PC-9 (cell line): ENCODE measurements at regions not wholly inside any gene's neighbourhood (a gene's known extent, or its start where the extent isn't known, plus 50 kb on each side); places are given as distances from the start of the nearest gene placed in this dataset.

Source experiments
- BruUV-seq: library from RNA; stranded (reverse); fragments of 400-500 nt; replicated peaks from 2 replicates; lab custom pipeline; 2021; lab: Mats Ljungman, UMichigan
- CTCF ChIA-PET: fragments of 300-600 bp; sonication (Branson Sonifier 250); formaldehyde crosslinking; loops from one replicate; lab custom pipeline; 2022; ENCODE audit warnings: antibody characterized with exemption; lab: Charles Lee
- POLR2A ChIA-PET: fragments of 300-600 bp; sonication (Branson Sonifier 250); formaldehyde crosslinking; loops from one replicate; lab custom pipeline; 2022; ENCODE audit warnings: antibody characterized with exemption; ENCODE audit not compliant: unreplicated experiment; lab: Charles Lee
- DNase-seq, 2 experiments: peaks; one replicate each; pipeline versions ENCODE4 v3.0.0 to v3.0.0-alpha.2; 2015 to 2022; ENCODE audit warnings: mixed read lengths in 1 of 2
- H2AFZ ChIP-seq: fragments of 200-600 bp; sonication (generic); 2 replicates; pipeline ENCODE4 v1.8.1; 2017; ENCODE audit warnings: antibody characterized with exemption
- H3F3A ChIP-seq: fragments of 200-600 bp; sonication (generic); 2 replicates; pipeline ENCODE4 v1.8.1; 2017; ENCODE audit warnings: antibody characterized with exemption, mild to moderate bottlenecking, low read depth; ENCODE audit not compliant: insufficient read depth
- H3K27ac ChIP-seq: fragments of 200-600 bp; sonication (generic); 2 replicates; pipeline ENCODE4 v1.6.1; 2016; ENCODE audit warnings: mixed run types
- H3K27me3 ChIP-seq: fragments of 200-600 bp; sonication (generic); 2 replicates; pipeline ENCODE4 v1.6.1; 2016; ENCODE audit warnings: low read depth, mixed run types; ENCODE audit not compliant: insufficient read depth
- H3K36me3 ChIP-seq: fragments of 200-600 bp; sonication (generic); 2 replicates; pipeline ENCODE4 v1.6.1; 2016; ENCODE audit warnings: low read depth, mixed run types
- H3K4me1 ChIP-seq: fragments of 200-600 bp; sonication (generic); replicated peaks from 2 replicates; pipeline ENCODE4 v1.6.1; 2016; ENCODE audit warnings: mixed run types; ENCODE audit not compliant: insufficient read depth
- H3K4me2 ChIP-seq: fragments of 200-600 bp; sonication (generic); 2 replicates; pipeline ENCODE4 v1.6.1; 2017; ENCODE audit warnings: mixed run types
- H3K4me3 ChIP-seq: fragments of 200-600 bp; sonication (generic); 2 replicates; pipeline ENCODE4 v1.6.1; 2016; ENCODE audit warnings: mixed run types
- H3K79me2 ChIP-seq: fragments of 200-600 bp; sonication (generic); 2 replicates; pipeline ENCODE4 v1.6.1; 2017; ENCODE audit warnings: low read depth, mixed run types
- H3K9me2 ChIP-seq: fragments of 200-600 bp; sonication (generic); 2 replicates; pipeline ENCODE4 v1.8.1; 2017; ENCODE audit warnings: mild to moderate bottlenecking; ENCODE audit not compliant: insufficient read depth
- H3K9me3 ChIP-seq: fragments of 200-600 bp; sonication (generic); 2 replicates; pipeline ENCODE4 v1.8.1; 2016; ENCODE audit warnings: low read depth; ENCODE audit not compliant: insufficient read depth
- H4K20me1 ChIP-seq: fragments of 200-600 bp; sonication (generic); 2 replicates; pipeline ENCODE4 v1.8.1; 2017; ENCODE audit not compliant: insufficient read depth
- CTCF ChIP-seq: fragments of 200-600 bp; sonication (generic); conservative IDR thresholded peaks from 2 replicates; pipeline ENCODE4 v1.6.1; 2017; ENCODE audit warnings: mixed run types, antibody characterized with exemption, mild to moderate bottlenecking, moderate library complexity
- EZH2 ChIP-seq: fragments of 200-600 bp; sonication (generic); IDR thresholded peaks from 2 replicates; pipeline ENCODE4 v1.8.0; 2017; ENCODE audit warnings: antibody characterized with exemption, low read depth
- intact Hi-C: fragments of 100-400 bp; cut with micrococcal nuclease; formaldehyde crosslinking; loops from one replicate; pipeline ENCODE4 v1.10.0; 2022; ENCODE audit not compliant: unreplicated experiment

DNA sequence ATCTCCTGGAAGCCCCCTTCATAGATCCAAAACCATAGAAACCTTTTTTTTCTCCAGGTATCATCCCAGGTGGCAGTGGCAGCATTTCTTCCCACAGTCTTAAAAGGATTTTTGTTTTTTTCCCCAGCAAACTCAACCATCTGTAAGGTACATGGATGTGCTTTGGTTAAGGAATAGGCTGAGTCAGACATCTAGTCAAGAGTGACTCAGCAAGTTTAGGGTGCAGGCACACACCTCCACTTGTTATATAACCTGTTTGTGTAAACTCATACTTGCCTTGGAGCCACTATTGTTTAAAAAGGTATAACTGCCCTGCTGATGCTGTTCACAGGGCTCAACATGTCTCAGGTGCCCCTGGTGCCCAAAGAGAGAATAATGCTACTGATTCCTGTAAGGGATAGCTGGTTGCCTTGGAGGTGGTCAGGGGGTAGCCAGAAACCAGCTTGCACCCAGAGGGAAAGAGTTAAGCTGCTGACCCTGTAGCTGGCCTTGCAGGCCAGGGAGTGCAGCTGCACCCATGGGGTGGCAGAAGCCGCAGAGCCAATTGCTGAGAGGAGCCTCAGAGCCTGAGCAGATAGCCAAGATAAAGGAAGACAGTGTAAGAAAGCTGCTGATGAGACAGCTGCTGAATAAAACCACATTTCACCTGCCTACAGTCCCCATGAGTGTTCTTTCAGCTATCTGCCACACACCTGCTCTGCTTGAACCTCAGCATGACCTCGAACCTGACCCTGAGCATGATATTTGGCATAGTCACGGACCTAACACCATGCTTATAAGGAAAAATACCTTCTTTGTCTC lies 1726.1 kb upstream of the RAG2 start:
- Histone ChIP-seq H3K9me2 (no peaks in the 10 kb centered on the region), H3K27me3 (no peaks in the 10 kb centered on the region), H3K4me3 (no peak overlapping the region), H4K20me1 (no peaks in the 10 kb centered on the region), H3K79me2 (no peaks in the 10 kb centered on the region), H3K4me1 (peaks cover 4% of the 10 kb centered on the region; the same call in 1 of the 2 replicates), H2AFZ (no peak overlapping the region), H3K4me2 (no peak overlapping the region), H3F3A (no peaks in the 10 kb centered on the region), H3K9me3 (no peaks in the 10 kb centered on the region), H3K36me3 (0 out of 2 replicates have a peak, but pooled peaks cover 7% of the 10 kb centered on the region), H3K27ac (no peak overlapping the region)
- TF ChIP-seq CTCF, result no peak
- no peak for TF ChIP-seq EZH2
- BruUV-seq, result no TSS peak
- intact Hi-C loops, result no loop called here
- no peak for DNase-seq
- CTCF ChIA-PET, result no interaction called here
- POLR2A ChIA-PET, result no interaction called here

GRCh38 chr11:38315151-38315550 lies 1717.1 kb upstream of the RAG2 start:
- H3K4me1 ChIP-seq, result 0 out of 2 replicates have a peak, but pooled peaks cover 5% of the 10 kb centered on the region
- H3K4me2 ChIP-seq, result no peak overlapping the region
- 0 out of 2 replicates have a peak overlapping the region, but pooled peaks have one; percentile 23 for H3K27ac ChIP-seq
- intact Hi-C loops, result no loop called here
- ChIA-PET CTCF (no interaction called here), POLR2A (no interaction called here)
- peaks cover 12% of the 10 kb centered on the region; the same call in 1 of the 2 replicates for H3K9me3 ChIP-seq
- H4K20me1 ChIP-seq, result no peaks in the 10 kb centered on the region
- H3F3A ChIP-seq, result no peaks in the 10 kb centered on the region
- peak; percentile 24 to 36 for DNase-seq
- no TSS peak for BruUV-seq
- H3K79me2 ChIP-seq, result no peaks in the 10 kb centered on the region
- TF ChIP-seq CTCF (no peak), EZH2 (no peak)
- no peaks in the 10 kb centered on the region for H3K9me2 ChIP-seq
- no peak overlapping the region for H3K4me3 ChIP-seq
- no peaks in the 10 kb centered on the region for H3K36me3 ChIP-seq
- no peaks in the 10 kb centered on the region for H3K27me3 ChIP-seq
- no peak overlapping the region for H2AFZ ChIP-seq

GRCh38 chr11:38307455-38307854 lies 1709.4 kb upstream of the RAG2 start:
- BruUV-seq, result no TSS peak

More at GRCh38 chr11:38307455-38307854, 1709.4 kb upstream of the RAG2 start:
- DNase-seq, result no peak
- Histone ChIP-seq H3K4me1 (no peaks in the 10 kb centered on the region), H3K79me2 (no peaks in the 10 kb centered on the region), H3K4me3 (no peak overlapping the region), H3F3A (no peaks in the 10 kb centered on the region), H3K27ac (no peak overlapping the region), H2AFZ (no peak overlapping the region), H3K4me2 (no peak overlapping the region), H3K9me2 (no peaks in the 10 kb centered on the region; the same call in 1 of the 2 replicates), H3K36me3 (no peaks in the 10 kb centered on the region), H3K9me3 (peaks cover 6% of the 10 kb centered on the region; the same call in 1 of the 2 replicates), H4K20me1 (no peaks in the 10 kb centered on the region), H3K27me3 (no peaks in the 10 kb centered on the region)
- ChIA-PET CTCF (no interaction called here), POLR2A (no interaction called here)
- TF ChIP-seq EZH2, result no peak
- intact Hi-C loops, result no loop called here
